ENCODE measurements at regions not wholly inside any gene's neighbourhood (a gene's known extent, or its start where the extent isn't known, plus 50 kb on each side); places are given as distances from the start of the nearest gene placed in this dataset.

DNA sequence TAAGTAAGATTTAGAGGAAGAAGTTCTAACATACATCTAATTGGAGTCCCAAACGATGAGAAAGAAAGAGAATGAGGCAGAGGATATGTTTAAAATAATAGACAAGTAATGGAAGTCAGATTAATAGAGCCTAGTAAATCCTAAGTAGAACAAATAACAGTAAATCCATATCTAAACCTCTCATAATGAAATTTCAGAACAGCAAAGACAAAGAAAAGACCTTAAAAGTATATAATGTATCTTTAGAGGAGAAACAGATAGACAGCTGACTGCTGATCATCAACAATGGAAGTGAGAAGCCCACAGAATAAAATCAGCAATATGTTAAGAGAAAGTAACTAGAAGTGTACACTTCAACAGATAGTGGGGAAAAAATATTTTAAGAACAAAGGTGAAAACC lies 536.2 kb upstream of the ZFHX3 start:
- DNase-seq (ENCODE audit: low read depth in 2 of 2): no peak

DNA sequence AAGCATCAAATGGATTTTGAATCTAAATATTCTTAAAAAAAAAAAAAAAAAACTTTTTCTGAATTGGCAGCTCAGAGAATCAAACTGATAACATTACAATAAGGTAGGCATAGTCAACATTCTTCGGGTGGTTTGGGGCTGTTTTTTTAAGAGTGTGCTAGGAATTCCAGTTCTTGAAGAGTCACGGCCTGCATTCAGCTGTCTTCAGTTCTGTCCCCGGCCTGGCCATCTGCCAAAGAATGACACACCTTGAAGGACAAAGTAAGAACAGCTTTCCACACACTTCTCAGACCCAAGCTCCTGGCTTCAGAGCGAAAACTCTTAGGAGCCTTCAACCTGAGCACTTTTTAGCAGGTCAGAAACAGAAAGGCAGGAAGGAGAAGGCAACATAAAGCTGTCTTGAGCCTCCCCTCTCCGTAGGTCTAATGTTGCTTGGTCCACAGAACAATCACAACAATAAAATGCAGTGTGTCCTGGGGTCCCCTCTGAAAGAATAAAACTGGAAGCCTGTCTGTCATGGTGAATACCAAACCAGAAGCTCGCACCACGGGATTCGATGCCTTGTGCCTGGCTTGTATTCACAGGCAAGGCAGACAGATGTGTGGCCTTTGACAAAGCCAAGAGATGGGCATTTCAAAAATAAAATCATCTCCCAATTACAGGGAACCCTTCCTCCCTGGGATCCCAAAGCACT lies 524.4 kb upstream of the ZFHX3 start:
- DNase-seq (ENCODE audit: low read depth in 2 of 2): no peak

DNA sequence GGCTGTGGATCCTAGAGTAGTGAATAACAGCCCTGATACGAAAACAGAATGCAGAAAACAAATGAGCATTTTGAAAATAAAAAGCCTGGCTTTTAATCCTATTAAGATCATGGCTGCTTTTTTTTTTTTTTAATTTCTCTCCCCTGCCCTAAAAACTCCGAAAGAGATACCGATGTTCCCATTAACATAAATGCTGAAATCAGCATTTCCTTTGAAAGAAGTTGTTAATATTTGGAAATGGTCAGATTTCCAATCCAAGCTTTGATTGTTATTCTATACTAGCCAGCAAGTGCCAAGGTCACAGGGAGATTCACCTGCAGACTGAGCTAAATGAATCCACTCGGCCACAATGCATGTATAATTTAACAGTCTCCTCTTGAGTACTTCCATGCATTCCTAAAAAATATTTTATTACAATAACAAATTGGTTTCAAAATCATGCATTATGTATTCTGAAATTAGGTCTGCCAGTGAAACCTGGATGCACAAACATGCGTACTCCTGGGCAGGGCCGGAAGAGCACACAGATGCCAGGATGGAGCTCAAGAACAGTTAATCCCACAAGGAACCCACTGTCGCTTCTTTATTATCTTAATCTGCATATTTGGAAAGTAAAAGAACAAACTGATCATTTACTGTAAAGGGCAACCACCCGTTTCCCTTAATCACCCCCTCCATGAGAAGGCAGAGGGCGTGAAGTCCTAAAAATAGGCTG lies 521.5 kb upstream of the ZFHX3 start:
- DNase-seq (ENCODE audit: low read depth in 2 of 2): no peak

GRCh38 chr16:73568769-73569168 lies 520.8 kb upstream of the ZFHX3 start:
- DNase-seq (ENCODE audit: low read depth in 2 of 2): no peak

DNA sequence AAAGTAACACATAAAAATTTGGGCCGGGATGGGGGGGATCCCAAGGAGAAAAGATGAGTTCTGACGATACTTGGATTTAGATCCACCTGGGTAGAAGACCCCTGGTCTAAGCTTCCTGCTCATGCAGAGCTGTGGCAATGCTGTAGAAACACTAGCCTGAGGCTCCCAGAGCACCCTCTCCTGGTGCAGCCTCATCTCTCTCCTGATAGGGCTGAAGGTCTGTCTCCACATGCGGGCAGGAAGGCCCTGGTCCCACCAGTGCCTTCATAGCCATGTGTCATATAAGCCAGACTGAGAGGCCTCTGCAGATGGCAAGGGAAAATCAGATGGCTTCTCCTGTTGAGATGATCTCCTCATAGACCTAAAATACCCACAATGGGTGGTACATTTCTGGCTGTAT lies 518.0 kb upstream of the ZFHX3 start:
- DNase-seq (ENCODE audit: low read depth in 2 of 2): no peak

- DNase-seq (ENCODE audit: low read depth in 2 of 2): no peak
Measured at GRCh38 chr16:73565263-73565662, 517.3 kb upstream of the ZFHX3 start.

- DNase-seq (ENCODE audit: low read depth in 2 of 2): no peak
Measured at GRCh38 chr16:73563709-73564108, 515.8 kb upstream of the ZFHX3 start.

DNA sequence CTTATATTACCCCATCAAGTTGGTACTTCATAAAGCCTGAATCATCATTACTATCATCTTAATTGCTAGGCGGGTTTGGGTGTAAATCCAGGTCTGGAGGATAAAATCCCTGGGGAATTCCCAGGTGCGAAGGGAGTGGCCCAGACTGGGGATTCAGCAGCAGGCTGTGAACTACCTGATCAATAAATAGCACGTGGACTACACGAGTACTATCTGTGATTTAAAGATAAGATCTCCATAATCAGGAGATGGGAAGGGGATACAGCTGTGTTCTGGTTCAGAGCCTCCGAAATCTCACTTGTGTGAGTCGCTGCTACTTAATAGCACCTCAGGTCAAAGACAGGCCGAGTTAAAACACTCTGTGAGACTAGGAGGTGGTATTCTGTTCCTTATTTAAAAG lies 512.6 kb upstream of the ZFHX3 start:
- DNase-seq (ENCODE audit: low read depth in 2 of 2): no peak

DNA sequence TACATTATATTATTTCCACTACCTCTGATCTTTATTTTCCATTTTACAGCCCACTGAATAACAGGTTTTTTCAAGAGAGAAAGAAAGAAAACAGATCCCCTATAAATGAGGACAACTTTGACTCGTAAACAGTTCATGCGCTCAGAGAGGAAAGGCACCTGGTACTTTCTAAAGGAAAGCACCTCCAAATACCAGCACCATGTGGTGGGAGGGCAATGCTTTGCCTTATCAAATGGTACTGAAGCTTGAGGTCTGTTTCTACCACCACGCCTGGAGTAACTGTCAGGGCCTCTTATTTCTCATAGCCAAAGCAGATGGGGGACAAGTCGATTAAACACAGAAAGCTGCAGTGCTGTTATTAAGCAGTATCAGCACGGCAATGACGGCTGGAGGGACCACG lies 510.3 kb upstream of the ZFHX3 start:
- DNase-seq (ENCODE audit: low read depth in 2 of 2): no peak

DNA sequence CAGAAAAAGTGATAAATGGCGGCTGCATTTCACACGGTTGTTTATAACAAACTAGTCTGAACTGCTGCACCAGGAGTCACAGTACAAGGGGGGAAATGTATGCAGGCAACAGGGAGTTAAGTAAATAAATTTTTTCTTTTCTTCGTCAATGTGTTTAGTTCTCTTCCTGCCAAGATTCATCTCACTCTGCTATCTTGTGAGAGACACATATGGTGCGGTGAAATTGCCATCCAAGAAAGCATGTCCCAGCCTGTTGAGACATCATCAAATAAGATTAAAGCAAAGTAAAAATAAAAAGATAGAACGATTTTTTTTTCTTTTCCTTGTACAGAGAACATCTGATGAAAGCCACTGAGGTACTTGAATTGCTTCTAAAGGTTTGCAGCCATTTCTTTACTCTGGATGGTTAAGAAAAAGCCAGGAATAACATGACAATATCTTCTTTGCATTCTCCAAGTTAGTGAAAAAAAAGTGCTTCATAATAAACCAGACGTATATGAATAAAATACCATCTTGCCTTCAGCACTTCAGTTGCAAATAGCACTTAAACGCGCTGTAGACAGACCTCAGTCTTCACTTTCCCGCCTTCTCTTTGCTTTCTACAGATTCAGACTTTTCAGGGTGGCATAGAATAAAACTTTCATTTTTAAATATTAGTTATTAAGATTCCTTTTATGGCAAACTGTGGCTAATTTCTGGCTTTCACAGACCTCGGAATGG lies 506.2 kb upstream of the ZFHX3 start:
- no peak for DNase-seq (ENCODE audit: low read depth in 2 of 2)

DNA sequence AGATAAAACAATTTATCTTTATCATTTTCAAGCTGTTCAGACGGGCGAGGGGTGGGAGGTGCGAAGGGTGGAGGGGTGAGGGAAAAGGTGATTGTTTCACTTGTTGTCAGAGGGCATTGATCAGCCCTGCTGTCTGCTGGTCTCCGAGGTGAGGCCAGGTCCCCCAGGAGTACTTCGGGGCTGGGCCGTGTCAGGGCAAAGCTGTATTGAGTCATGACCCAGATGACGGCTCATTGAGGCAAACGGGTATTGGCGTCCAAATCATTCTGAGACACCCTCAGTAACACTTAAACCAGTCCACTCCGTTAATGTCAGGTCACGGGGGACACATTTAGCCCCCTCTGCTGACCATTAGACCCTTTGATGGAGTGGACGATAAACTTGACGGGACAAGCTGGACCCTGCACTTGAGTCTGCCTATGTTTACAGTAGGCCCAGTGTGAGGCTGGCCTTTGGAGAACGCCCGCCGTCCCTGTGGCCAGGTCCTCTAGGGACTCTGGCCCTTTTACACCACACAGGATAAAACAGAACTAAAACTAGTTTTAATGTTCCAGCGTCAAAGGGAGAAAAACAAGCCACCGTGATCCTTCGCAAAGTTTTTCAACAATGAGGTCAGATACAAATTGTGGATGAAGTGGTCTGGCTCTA lies 502.2 kb upstream of the ZFHX3 start:
- no peak for DNase-seq (ENCODE audit: low read depth in 2 of 2)

DNA sequence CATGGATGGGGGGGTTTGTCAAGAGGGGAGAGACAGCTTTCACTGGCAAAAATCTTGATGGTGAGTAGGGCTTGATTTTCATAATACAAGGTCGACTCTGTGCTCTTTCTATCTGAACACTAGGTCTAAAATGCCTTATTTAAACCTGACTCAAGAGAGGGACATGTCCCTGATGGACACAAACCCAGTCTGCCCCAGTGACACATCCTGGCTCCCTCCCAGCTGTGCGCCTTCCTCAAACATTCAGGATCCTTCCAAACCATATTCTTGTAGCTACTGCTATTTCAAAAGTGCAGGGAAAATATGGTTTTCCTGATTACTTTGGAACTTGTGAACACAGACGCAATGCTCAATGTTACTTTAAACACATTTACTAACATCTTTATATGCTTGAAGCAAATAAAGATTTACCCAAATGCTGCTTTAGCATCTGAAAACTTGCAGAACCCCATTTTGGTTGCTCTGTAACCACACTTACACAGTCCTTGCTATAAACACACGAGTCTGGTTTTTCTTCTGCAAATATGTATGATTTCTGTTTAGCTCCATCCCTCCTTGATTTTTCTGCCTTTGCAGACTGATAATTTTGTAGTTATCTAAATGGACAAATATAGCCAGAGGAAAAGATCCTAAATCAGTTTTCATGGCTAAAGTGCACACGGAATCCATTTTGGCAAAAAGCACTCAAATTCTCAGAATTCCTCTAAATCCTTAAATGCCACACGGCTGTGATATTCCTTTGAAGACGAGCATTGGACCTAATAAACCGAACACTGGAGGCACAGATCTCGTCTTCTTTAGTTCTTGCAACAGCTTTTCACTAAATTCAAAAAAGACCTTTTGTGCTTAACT lies 499.9 kb upstream of the ZFHX3 start:
- no peak for DNase-seq (ENCODE audit: low read depth in 2 of 2)

DNA sequence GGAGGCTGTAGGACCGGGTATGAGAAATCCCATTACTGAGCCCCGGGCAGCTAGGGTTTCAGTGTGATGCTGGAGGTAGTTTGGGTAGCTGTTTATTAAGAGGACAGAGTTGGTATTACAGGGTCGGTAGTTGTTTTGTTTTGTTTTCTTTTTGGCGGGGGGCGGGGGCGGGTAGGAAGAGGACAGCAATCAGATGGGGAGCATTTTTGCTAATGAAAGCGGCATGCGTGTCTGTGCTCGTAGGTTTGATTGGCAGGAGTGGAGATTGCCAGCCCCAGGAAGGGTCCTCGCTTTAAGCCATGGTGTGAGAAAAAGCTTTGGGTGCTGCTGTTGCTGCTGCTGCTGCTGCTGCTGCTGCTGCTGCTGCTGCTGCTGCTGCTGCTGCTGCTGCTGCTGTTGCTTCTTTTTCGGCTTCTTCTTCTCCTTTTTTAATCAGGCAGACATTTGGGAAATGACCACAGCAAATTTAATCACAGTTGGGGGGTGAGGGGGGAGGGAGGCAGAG lies 498.5 kb upstream of the ZFHX3 start:
- DNase-seq (ENCODE audit: low read depth in 2 of 2): no peak

DNA sequence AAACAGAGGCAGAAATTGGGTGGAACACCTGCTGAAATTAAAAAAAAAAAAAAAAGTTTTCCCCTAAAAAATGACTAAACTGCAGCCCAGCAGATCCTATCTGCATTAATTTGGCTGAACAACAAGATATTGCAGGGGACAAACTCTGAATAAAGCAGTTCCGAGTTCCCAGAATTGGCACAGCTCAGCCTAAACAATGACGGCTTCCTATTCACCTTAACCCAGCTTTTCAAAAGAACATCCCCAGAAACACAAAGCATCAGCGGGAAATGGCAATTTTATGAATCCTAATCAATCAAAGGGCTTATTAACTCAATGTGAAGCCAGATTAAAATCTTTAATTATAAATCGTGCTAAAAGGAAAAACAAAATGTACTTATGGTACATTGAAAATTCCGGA lies 497.8 kb upstream of the ZFHX3 start:
- no peak for DNase-seq (ENCODE audit: low read depth in 2 of 2)

DNA sequence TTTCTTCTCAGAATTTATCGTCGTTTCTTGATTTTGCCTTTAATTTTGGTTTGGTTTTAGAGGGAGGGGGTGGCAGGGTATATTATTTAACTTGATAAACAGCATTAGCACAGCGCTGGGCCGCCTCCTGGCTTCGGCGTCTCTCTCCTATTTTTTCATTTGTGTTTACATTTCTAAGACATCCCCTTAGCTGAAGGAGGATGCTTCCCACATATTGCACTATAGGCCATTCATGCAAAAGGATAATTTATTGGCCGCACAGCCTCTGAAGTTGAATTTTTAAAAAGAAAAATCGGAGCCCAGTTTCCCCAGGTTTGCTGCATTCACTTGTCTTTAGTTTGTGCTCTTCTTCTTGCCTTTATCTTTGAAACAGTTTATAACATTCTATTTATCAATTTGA lies 497.4 kb upstream of the ZFHX3 start:
- DNase-seq (ENCODE audit: low read depth in 2 of 2): no peak

GRCh38 chr16:73544826-73545225 lies 496.9 kb upstream of the ZFHX3 start:
- no peak for DNase-seq (ENCODE audit: low read depth in 2 of 2)

DNA sequence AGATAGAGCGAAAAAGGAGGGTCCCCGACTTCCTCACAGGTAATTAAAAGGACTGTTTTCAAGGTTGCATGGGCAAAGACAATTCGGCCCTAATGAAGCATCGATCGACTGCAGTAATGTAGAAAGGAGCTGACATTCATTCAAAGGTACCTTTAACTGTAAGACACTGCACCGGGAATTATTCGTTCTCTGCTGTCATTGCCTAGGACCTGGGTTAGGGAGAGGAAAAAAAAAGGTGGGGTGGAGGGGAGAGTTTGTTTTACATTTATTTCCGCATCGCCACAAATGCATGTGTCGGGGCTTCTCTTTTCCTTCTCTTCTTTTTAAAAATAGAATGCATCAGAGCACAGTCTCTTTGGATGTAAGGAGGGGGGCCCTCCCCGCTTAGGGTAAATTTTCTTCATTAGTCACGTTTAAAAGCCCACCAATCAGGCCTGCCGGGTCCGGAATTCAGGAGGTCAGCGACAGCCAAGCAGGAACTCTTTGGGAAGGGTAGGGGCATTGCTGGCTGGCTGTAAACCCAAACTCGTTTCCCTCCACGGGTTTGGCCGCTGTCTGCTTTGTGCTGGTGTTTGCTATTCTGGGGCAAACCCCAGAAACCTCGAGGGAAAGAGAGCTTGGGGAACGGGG lies 496.2 kb upstream of the ZFHX3 start:
- DNase-seq (ENCODE audit: low read depth in 2 of 2): no peak

DNA sequence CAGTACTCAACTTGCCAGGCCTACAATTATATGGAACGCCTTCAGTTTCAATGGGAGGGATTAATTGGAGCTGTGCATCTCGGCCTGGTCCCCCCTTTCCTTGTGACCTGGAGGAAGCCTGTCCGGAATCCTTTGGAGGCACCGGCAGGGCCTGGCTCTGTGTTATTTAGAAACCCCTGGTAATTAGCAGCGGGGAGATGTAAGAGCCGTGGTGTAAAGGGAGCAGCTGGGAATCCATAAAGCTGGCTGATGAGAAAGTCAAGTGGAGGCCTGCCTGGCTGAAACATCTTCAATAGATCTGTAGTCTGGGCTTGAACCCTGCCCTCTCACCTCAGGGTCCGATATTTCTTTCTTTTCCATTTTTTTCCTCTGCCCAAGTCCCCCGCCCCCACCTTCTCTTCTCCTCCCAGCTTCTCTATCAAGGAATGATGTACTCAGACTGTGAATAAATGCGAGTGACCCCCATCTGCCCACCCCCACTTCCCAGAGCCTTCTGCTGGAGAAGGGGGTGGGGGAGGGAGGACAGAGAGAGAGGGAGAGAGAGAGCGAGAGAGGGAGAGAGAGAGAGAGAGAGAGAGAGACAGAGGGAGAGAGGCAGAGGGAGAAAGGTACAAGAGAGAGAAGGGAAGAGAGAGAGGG lies 495.5 kb upstream of the ZFHX3 start:
- no peak for DNase-seq (ENCODE audit: low read depth in 2 of 2)

- DNase-seq (ENCODE audit: low read depth in 2 of 2): no peak
Measured at GRCh38 chr16:73542885-73543284, 495.0 kb upstream of the ZFHX3 start.

GRCh38 chr16:73537921-73538320 lies 490.0 kb upstream of the ZFHX3 start:
- DNase-seq (ENCODE audit: low read depth in 2 of 2): no peak

Data from activated CD4-positive, alpha-beta T cell treated with anti-CD3 and anti-CD28 coated beads for 24 hours (primary cell).